NCI-H2171 treated with DMSO at 0.1 percent for 48 hours (cell line): ENCODE measurements at regions not wholly inside any gene's neighbourhood (a gene's known extent, or its start where the extent isn't known, plus 50 kb on each side); places are given as distances from the start of the nearest gene placed in this dataset.
"Not testable (repeated sequence)": the region's sequence is repeated elsewhere in the genome, so short reads cannot be mapped to it uniquely, and the experiment has no call there.

Experiments
- DNase-seq: peaks from one replicate; lab custom pipeline; 2025; lab: John Stamatoyannopoulos, UW

DNA sequence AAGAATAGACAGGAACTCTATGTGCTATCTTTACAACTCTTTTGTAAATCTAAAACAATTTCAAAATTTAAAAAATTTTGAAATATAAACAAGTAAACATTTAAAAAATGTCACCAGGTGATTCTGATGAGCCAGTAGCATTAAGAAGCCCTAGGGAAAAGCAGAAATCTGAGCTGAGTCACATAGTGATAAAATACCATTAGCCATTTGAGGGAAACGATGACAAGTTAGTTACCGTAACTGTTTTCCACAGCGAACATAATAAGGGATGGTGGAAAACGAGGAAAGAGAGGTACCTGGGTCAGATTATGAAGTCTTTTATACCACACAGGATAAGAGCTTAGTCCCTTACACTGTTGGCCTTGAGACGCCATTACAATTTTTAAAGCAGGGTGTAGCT lies 55.5 kb downstream of the PRR15 start:
- DNase-seq, result no peak

DNA sequence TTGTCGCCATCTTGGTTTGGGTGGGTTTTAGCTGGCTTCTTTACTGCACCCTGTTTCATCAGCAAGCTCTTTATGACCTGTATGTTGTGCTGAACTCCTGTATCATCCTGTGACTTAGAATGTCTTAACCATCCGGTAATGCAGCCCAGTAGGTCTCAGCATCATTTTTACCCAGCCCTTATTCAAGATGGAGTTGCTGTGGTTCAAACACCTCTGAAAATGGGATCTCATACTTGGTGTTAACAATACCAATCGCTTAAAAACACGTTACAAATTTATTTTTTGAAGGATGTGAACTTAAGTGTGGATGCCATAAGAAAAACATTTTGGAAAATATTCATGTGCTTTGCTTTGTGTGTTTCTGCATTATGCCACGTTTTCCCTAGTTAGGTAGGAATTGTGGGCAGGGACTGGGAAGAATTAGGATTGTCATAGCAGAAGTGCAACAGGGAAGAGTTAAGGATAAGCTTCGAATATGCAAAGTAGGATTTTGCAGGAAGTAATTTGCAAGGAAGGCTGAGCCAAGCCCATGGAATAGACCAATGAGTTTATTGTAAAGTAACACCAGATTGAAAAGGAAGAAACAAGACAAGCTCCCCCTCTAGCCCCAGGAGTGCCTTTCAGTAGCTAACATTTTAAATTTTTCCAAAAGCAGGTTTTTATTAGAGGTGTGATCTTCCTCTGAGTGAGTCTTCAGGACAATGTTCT lies 56.4 kb downstream of the PRR15 start:
- no peak for DNase-seq

DNA sequence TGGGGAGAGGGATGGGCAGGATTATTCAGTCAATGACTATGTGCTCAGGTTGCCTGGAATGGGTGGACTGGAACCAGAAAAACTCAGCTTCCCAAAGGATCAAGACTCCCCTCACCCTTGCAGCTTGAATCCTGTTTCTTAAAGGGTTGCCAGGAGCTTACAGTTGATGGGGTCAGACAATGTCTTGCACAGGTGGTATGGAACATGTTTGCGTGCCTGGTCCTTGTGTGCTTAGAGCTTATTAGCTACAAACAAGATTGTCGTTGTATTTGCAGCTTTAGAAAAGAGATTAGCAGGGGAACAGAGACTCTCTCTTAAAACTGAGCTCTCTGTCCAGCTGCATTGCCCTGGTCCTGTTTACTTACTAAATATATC lies 56.9 kb downstream of the PRR15 start:
- DNase-seq, result no peak

DNA sequence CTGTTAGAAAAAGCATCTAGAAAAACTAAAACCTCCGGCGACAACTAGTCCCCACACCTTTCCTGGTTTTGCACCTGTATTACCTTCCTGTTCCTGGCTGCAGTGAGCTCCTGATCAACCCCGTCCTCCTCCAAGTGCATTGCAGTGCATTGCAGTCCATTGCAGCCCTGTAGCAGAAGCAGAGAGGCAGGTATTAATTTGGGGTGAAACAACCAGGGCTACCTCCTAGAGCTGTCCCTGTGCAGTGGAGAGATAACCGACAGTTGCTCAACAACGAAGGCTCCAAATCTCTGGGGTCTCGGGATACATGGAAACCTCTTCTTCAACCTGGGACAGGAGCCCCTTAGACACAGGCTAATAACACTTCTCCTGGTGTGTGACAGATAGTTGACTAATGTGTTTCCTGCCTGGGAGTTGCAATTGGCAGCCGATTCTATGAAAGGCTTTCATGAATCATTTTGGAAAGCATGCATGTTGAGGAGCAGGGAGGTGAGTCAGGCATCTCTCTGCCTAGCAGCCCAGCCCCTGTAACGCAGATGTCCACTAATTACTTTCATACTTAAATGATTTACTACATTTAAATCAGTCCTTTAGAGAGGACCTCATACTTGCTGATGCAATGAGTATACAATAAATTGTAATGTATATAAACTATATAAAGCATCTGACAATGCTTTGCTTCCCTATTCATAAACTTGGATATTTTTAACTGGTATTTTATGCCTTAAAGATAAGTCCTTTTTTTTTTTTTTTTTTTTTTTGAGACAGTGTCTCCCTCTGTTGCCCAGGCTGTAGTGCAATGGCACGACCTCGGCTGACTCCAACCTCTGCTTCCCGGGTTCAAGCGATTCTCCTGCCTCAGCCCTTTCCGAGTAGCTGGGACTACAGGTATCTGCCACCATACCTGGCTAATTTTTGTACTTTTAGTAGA lies 59.0 kb downstream of the PRR15 start:
- no peak for DNase-seq

DNA sequence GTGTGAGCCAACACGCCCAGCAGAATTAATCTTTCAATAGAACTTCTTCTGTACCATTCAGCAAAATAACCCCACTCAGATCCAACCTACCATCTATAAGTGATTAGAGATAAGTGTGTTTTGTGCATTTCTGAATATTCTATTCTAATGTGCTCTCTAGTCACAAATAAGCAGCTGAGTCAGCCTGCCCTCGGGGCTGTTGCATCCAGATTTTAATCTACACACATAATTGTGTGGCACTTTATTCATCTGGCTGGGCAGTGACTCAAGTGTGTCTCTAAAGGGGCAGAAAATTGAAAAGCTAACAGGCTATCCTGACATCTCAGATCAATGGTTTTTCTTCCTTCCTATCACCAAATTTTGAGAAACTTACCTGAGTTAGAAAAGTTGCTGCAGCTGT lies 60.3 kb downstream of the PRR15 start:
- DNase-seq, result no peak

DNA sequence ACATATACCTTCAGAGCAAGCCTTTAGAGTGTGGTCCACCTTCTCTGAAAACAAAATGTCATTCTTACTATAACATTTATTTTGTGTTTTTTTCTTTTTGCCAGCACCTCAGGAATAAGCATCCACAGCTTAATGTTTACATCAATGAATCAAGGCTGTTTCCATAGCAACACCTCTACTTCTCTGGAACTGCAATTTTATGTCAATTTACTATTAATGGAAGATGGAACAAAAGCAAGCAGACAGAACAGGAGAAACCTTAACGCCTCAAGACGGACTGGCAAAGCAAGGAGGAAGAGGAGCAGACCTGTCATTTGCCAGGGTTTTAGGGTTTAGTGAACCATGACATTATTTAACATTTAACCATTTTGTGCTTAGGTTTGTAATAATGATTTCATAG lies 63.1 kb downstream of the PRR15 start:
- no peak for DNase-seq

DNA sequence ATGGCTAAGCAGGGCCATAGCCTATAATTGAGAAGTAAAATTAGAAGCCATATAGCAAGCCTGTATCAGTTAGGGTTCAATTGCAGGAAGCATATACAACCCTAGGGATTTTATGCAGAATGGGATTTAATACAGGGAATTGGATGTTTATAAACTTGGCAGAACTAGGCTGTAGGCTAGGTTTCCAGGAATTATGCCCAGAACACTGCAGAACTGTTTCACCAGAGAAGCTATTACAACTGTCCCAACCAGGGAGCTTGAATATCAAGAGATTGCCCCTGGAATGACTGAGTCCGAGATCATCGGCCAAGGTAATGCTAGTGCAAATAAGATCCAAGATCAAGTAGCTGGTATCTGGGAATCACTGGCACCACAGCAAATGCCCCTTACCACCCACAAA lies 64.0 kb downstream of the PRR15 start:
- DNase-seq, result no peak

DNA sequence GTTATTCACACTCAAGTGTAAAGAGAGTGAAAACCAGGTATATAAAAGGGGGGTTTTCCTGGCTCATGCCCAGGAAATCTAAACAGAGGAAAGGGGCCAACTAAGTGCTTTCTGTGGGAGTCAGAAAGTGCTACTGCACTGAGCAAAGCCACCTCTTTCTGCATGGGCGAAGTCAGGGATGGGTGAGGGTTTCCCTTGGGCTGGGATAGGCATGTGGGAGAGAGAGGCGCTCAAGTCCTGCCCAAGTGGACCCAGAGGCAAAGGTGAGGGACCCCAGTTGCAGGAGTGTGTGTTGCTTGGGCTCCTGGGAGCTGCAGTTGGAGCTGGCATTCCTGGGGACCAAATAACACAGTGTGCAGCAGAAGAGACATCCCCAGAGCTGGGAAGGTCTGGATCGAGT lies 65.9 kb downstream of the PRR15 start:
- no peak for DNase-seq

DNA sequence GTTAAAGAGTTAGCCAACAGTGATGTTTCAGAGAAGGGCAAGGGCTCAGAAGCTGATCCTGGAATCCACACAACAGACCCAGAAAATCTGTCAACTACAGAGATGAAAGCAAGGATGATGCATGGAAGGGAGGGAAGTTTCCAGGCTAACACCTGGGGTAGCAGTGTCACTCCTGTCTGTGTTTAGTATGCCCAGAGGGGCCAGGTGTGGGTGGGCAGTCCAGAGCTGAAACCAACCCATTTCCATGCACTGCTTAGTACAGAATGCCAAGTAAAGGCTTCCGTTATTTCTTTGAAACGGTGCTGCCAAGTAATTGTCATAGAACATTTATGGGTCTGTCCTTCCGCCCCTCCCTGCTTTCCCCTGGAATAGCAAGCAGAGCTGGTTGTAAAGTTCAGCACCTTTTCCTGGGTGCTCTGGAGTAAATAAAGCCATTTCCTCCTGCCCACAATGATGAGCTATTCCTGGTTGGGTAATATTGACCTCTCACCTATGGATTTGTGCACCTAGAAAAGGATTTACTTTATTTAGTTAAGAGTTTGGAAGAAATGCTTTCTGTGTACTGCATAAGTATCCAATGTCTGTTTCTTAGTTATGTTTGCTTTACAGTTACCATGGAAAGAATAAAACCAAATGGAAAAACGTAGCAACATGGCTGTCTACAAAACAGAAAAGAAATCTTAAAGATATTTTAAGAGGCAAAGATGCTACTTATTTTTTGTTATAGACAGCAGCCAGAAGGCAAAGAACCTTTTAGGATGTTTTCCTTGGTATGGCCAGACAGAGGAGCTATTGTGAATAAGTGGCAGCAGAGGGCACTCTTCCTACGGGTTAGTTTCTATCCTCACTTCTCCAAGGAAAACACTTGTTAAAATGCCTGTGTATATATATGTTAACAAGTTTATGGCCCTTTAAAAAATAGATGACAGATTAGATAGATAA lies 71.7 kb downstream of the PRR15 start:
- peak; percentile 57 for DNase-seq

DNA sequence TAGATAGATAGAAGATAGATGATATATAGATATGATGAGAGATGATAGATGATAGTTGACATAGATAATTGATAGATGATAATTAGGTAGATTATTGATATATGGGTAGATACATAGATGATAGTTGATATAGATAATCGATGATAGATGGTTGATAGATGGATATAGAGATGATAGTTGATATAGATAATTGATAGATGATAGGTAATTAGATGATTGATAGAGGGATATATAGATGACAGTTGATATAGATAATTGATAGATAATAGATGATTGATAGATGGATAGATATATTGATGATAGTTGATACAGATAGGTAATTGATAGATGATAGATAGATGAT lies 72.3 kb downstream of the PRR15 start:
- no peak for DNase-seq

DNA sequence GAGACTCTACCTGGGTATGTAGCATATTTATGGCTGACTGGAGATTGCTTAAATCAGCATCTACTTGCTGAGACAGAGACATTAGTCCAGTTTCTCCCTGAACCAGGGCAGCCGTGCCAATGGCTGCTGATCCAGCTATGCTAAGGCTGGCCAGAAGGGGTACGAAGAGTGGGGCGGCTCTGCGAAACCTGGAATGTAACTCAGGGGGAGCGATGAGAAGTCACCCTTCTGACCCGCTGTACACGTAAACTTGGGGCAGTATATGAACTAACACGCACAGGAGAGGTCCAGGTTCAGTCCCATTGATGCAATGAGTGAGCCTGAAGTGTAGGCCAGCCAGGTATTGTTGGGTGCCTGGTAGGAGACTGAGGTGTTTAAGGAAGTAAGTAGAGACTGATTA lies 73.7 kb downstream of the PRR15 start:
- DNase-seq, result no peak

DNA sequence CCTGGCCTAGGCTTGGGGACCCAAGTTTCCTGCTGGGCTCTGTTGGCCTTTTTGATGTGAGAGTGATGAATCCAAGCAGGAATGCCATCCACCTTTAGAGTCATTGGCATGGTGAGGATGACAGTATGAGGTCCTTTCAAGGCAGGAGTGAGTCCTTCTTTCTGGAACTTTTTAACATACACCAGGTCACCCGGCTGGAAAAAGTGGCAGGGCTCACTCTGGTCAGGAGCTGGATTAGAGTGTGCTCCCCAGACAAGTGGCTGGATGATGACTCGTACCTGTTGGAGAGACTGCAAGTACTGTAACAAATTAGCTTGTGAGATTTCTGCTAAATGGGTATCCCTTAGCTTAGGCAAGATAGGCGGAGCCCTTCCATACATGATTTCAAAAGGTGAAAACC lies 75.2 kb downstream of the PRR15 start:
- DNase-seq, result not testable (repeated sequence)

DNA sequence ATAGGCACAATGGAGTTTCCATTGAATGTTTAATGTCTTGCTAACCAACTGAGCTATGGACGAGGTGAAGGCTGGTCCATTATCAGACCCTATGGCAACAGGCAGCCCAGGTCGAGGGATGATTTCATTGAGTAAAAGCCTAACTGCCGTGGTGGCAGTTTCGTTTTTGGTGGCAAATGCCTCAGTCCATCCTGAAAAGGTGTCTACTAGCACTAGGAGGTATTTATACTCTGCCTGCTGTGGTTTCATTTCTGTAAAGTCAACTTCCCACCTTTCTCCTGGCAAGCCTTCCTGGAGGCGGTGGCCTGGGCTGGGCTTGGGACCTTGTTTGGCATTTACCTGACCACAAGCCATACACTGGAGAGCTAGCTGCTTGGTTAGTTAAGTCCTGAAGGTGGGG lies 75.8 kb downstream of the PRR15 start:
- DNase-seq, result no peak

DNA sequence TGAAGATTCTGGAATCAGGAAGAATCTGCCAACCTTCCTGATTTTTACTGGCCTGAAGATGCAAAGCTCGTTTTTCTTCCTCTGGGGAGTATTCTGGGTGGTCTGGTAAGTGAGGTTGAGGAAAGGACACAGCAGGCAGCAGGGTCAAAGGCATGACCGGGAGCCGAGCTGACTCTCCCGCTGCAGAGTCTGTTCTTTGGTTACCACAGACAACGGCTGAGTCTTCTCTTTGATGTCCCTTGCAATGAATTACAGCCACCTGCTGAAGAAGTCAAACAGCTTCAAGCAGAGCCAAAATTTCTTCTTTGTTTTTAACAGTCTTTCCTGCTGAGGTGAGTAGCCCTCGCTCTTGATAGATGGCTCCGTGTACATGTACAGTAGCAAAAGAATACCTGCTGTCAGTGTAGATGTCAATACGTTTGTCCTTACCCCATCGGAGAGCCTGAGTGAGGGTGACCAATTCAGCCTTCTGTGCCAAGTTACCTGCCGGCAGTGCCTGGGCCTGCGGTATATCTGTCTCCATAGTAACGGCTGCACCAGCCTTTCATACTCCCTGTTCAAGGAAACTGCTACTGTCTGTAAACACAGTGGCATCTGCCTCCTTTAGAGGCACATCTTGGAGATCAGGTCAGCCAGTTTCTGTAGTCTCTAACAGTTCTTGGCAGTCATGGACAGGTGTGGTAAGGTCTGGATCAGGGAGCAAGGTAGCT lies 76.4 kb downstream of the PRR15 start:
- DNase-seq, result peak; percentile 76

DNA sequence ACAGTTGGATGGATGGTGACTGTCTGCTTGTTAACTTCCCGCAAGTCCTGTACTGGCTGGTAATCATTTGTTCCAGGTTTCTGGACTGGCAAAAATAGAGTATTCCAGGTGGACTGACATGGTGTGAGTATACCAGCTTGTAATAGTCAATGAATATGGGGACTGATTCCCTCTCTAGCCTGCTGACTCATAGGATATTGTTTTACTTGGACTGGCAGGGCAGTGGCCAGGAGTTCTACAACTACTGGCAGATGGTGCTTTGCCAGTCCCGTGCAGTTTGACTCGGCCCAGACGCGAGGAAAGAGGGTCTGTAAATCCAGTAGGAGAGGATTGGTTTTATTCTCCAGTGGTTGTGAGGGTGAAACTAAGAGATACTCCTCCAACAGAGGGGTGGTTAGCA lies 78.0 kb downstream of the PRR15 start:
- peak; percentile 25 for DNase-seq

DNA sequence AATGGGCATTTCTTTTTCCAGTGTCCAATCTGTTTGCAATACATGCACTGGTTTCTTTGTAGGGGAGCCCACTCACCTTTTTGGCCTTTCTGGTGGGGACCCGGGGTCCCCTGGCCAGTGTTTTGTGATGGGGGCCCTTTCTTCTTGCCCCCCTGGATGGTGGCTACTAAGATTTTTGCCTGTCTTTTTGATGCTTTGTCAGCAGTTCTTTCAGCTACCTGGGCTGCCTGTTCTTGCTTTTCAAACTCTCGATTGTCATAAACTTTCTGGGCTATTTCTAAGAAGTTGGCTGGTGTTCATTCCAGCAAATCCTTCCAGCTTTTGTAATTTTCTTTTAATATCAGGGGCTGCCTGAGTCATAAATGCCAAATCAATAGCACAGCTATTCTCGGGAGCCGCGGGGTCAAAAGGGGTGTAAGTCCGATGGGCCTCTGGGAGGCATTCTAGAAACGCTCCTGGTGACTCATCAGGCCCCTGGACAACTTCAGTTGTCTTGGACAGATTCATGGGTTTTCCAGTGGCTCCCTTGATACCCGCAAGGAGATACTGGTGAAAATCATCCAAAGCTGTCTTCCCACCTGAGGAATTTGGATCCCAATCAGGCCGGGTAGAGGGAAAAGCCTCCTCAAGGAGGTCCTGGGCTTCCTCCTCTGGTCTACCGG lies 79.0 kb downstream of the PRR15 start:
- no peak for DNase-seq

DNA sequence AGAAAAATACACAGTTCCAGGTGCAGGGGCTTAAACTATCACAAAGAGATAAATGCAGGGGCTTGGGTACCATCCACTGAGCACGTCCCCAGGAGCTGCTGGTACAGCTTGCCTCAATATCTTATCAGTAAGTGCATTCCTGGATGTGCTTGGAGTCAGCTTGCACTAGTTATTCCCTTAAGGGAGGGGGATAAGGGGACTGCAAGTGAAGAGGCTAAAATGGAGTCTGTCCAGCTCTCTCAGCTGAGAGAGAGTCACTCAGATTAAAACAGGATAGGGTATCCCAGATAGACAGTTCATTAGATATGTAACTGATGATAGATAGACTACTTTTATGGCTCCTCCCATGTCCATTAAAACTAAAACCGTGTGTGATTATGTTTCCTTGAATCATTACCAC lies 82.5 kb downstream of the PRR15 start:
- not testable (repeated sequence) for DNase-seq

DNA sequence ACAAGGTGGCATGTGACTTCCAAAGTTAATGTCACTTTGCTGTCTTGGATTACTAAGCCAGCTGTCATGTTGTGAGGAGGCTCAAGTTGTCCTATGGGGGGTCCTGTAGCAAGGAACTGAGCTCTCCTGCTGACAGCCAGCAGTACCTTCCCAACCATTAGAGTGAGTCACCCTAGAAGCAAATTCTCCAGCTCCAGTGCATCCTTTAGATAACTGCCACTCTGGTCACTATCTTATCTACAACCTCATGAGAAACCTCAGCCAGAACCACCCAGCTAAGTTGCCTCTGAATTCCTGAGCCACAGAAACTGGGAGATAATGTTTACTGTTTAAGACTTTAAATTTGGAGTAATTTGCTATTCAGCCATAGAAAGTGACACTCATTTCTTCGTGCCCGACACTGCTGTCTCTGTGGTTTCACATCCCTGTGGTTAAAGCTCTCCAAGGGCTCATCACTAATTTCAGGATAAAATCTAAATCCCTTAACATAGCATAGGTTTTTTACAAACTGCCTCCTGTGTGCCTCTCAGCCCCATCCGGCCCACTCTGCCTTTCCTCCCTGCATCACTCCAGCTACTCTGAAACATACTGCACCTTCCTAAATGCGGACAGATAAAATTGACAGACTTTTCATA lies 83.5 kb downstream of the PRR15 start:
- DNase-seq, result peak; percentile 39

DNA sequence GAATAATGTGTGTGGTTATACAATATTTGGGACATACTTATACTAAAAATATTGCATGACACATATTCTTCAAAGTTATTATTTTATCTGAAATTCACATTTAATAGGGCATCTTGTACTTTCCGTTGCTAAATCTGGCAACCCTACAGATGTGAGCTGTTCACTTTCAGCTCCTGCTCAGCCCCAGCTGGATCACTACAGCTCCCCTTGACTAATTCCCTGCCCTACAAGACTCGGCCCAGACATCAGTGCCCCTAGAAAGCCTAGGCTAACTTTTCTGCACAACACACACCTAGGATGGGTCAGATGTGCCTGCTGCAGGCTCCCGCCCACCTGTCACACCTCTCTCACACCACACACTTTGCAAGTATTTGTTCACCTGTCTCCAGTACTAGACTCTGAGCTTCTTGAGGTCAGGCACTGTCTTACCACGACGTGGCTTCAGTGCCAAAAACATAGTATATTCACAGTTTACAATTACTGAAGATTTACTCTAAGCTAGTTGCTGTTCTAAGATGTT lies 84.1 kb downstream of the PRR15 start:
- DNase-seq, result not testable (repeated sequence)

DNA sequence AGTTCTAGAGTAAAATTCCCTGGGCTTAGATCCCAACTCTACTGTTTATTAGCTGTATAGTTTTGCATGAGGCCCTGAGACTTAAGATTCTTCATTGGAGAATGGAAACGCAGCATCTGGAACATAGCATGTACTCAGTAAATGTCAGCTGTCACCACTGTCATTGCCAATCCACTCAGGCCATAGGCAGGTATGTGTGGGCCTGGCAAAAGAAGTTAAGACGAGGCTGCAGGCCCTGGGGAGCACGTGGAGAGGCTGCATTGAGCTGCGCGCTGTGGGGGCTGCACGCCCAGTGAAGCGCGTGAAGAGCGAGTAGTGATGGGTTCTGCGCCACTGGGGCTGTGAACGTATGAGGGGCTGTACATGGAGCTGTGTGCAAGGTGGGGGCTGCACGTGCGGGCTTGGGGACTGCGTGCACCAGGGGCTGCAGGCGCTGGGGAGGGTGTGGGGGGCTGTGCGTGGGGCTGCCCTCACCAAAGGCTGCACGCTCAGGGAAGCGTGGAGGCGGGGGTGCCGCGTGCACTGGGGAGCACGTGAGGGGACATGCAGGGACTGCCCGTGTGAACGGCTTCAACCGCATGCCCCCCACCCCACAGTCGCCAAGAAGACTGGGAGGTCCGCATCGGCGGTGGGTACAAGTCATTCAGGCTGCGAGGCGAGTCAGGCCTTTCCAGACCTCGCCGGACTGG lies 85.5 kb downstream of the PRR15 start:
- DNase-seq, result no peak
